HEK293 (cell line): ENCODE measurements at regions not wholly inside any gene's neighbourhood (a gene's known extent, or its start where the extent isn't known, plus 50 kb on each side); places are given as distances from the start of the nearest gene placed in this dataset.

ENCODE experiments used
- GLIS2 ChIP-seq: fragments of 450-650 bp; formaldehyde crosslinking; IDR thresholded peaks from 2 replicates; pipeline ENCODE4 v1.5.1; 2016; ENCODE audit warnings: missing biosample characterization, missing genetic modification characterization
- HOXA7 ChIP-seq: sonication (generic); formaldehyde crosslinking; IDR thresholded peaks from 2 replicates; pipeline ENCODE4 v1.8.1; 2022; ENCODE audit warnings: missing genetic modification reagents, borderline replicate concordance
- INSM2 ChIP-seq: fragments of 450-650 bp; formaldehyde crosslinking; IDR thresholded peaks from 2 replicates; pipeline ENCODE4 v1.5.1; 2016; ENCODE audit warnings: missing biosample characterization, missing genetic modification characterization
- KLF16 ChIP-seq: fragments of 450-650 bp; formaldehyde crosslinking; IDR thresholded peaks from 2 replicates; pipeline ENCODE4 v1.5.1; 2017; ENCODE audit warnings: missing biosample characterization, missing genetic modification characterization
- PRDM1 ChIP-seq: fragments of 450-650 bp; formaldehyde crosslinking; IDR thresholded peaks from 2 replicates; pipeline ENCODE4; 2016; ENCODE audit warnings: missing biosample characterization, missing genetic modification characterization
- PRDM4 ChIP-seq: fragments of 450-650 bp; formaldehyde crosslinking; IDR thresholded peaks from 2 replicates; pipeline ENCODE4 v1.5.1; 2017; ENCODE audit warnings: missing biosample characterization, missing genetic modification characterization
- ZBTB11 ChIP-seq: fragments of 450-650 bp; formaldehyde crosslinking; conservative IDR thresholded peaks from 2 replicates; pipeline ENCODE4 v1.5.1; 2016; ENCODE audit warnings: low read depth, missing biosample characterization, missing genetic modification characterization
- ZBTB7A ChIP-seq: fragments of 450-650 bp; formaldehyde crosslinking; IDR thresholded peaks from 2 replicates; pipeline ENCODE4 v1.5.1; 2016; ENCODE audit warnings: low read depth, missing biosample characterization, missing genetic modification characterization
- ZNF169 ChIP-seq: fragments of 450-650 bp; formaldehyde crosslinking; IDR thresholded peaks from 2 replicates; pipeline ENCODE4 v1.5.1; 2016; ENCODE audit warnings: missing biosample characterization, missing genetic modification characterization
- ZNF324 ChIP-seq: fragments of 450-650 bp; formaldehyde crosslinking; IDR thresholded peaks from 2 replicates; pipeline ENCODE4 v1.5.1; 2016; ENCODE audit warnings: missing biosample characterization, missing genetic modification characterization
- ZNF335 ChIP-seq: fragments of 450-650 bp; formaldehyde crosslinking; conservative IDR thresholded peaks from 2 replicates; pipeline ENCODE4 v1.5.1; 2016; ENCODE audit warnings: missing biosample characterization, missing genetic modification characterization
- ZNF362 ChIP-seq: fragments of 450-650 bp; formaldehyde crosslinking; IDR thresholded peaks from 2 replicates; pipeline ENCODE4 v1.5.1; 2016; ENCODE audit warnings: missing biosample characterization, missing genetic modification characterization
- ZNF394 ChIP-seq: fragments of 450-650 bp; formaldehyde crosslinking; IDR thresholded peaks from 2 replicates; pipeline ENCODE4 v1.5.1; 2016; ENCODE audit warnings: missing biosample characterization, missing genetic modification characterization, mild to moderate bottlenecking, moderate library complexity, borderline replicate concordance
- ZNF48 ChIP-seq: fragments of 450-650 bp; formaldehyde crosslinking; IDR thresholded peaks from 2 replicates; pipeline ENCODE4 v1.5.1; 2016; ENCODE audit warnings: missing biosample characterization, missing genetic modification characterization
- ZNF513 ChIP-seq: fragments of 450-650 bp; IDR thresholded peaks from 2 replicates; pipeline ENCODE4 v1.5.1; 2018; ENCODE audit warnings: missing biosample characterization, missing genetic modification characterization
- ZNF610 ChIP-seq: fragments of 450-650 bp; formaldehyde crosslinking; IDR thresholded peaks from 2 replicates; pipeline ENCODE4 v1.5.1; 2016; ENCODE audit warnings: missing biosample characterization, missing genetic modification characterization, borderline replicate concordance
- ZNF639 ChIP-seq: fragments of 450-650 bp; formaldehyde crosslinking; IDR thresholded peaks from 2 replicates; pipeline ENCODE4 v1.5.1; 2016; ENCODE audit warnings: missing biosample characterization, missing genetic modification characterization
- ZNF670 ChIP-seq: fragments of 450-650 bp; formaldehyde crosslinking; IDR thresholded peaks from 2 replicates; pipeline ENCODE4 v1.5.1; 2016; ENCODE audit warnings: missing biosample characterization, missing genetic modification characterization, low read depth
- ZNF768 ChIP-seq: fragments of 450-650 bp; formaldehyde crosslinking; IDR thresholded peaks from 2 replicates; pipeline ENCODE4 v1.5.1; 2018; ENCODE audit warnings: missing biosample characterization, mild to moderate bottlenecking, missing genetic modification characterization
- ZNF777 ChIP-seq: fragments of 450-650 bp; formaldehyde crosslinking; IDR thresholded peaks from 2 replicates; pipeline ENCODE4 v1.5.1; 2017; ENCODE audit warnings: missing biosample characterization, missing genetic modification characterization, borderline replicate concordance
- ZNF830 ChIP-seq: fragments of 450-650 bp; IDR thresholded peaks from 2 replicates; pipeline ENCODE4 v1.5.0; 2018; ENCODE audit warnings: missing biosample characterization, missing genetic modification characterization, low read depth, mild to moderate bottlenecking, moderate library complexity
- ZSCAN16 ChIP-seq: fragments of 450-650 bp; formaldehyde crosslinking; IDR thresholded peaks from 2 replicates; pipeline ENCODE4 v1.5.1; 2016; ENCODE audit warnings: missing biosample characterization, missing genetic modification characterization
- ZSCAN18 ChIP-seq: fragments of 450-650 bp; formaldehyde crosslinking; IDR thresholded peaks from 2 replicates; pipeline ENCODE4 v1.5.1; 2016; ENCODE audit warnings: missing biosample characterization, missing genetic modification characterization

GRCh38 chr9:87816036-87816435 lies 66.6 kb upstream of the SPATA31E1 start (continued):
- peak; percentile 88 for TF ChIP-seq ZNF830 (tag by site-specific recombination)
- no peak for TF ChIP-seq ZNF394 (tag by site-specific recombination)
- no peak for TF ChIP-seq ZNF777 (tag by site-specific recombination)
- TF ChIP-seq ZNF169 = no peak
- no peak for TF ChIP-seq INSM2 (tag by site-specific recombination)
- no peak for TF ChIP-seq HOXA7
- no peak for TF ChIP-seq ZNF324 (tag by site-specific recombination)
- TF ChIP-seq ZBTB11 (tag by site-specific recombination) = no peak
- no peak for TF ChIP-seq ZSCAN18 (tag by site-specific recombination)
- TF ChIP-seq PRDM4 (tag by site-specific recombination) = no peak
- TF ChIP-seq ZNF335 (tag by site-specific recombination) = no peak
- TF ChIP-seq GLIS2 (tag by site-specific recombination) = no peak
- no peak for TF ChIP-seq ZNF48 (tag by site-specific recombination)
- TF ChIP-seq ZNF639 (tag by site-specific recombination) = no peak
- TF ChIP-seq ZBTB7A = no peak
- TF ChIP-seq ZSCAN16 (tag by site-specific recombination) = no peak
- 0 out of 2 replicates have a peak, but pooled peaks have one; percentile 11 for TF ChIP-seq ZNF768 (tag by site-specific recombination)
- TF ChIP-seq ZNF670 (tag by site-specific recombination) = no peak
- TF ChIP-seq ZNF513 (tag by site-specific recombination) = no peak
- no peak for TF ChIP-seq ZNF362 (tag by site-specific recombination)
- no peak for TF ChIP-seq PRDM1
- TF ChIP-seq KLF16 (tag by site-specific recombination) = no peak
- TF ChIP-seq ZNF610 = no peak
